ENCODE measurements at regions not wholly inside any gene's neighbourhood (a gene's known extent, or its start where the extent isn't known, plus 50 kb on each side); places are given as distances from the start of the nearest gene placed in this dataset.

DNA sequence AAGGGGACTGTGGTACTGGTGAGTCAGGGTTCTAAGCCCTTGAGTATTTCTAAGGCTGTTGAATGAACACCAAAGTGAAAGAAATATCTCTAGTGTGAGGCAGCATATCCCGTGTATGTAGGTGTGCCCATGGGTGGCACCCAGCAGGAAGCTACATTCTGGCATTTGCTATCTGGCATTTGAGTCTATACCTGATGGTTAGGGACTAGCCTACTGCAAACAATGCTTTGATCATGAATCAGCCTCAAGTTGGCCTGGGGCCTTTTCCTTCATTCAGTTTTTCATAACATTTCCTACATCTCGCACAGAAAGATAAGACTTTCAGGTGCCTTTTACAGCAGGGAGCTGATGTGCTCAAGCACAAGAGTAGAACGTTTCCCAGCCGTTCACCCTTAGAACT lies 85.7 kb upstream of the E2F7 start:
- DNase-seq: no peak
- H3K9me3 Mint-ChIP-seq: no peaks in the 10 kb centered on the region
- H3K27ac Mint-ChIP-seq: no peak overlapping the region
- H3K4me1 Mint-ChIP-seq (ENCODE audit: low read depth): no peaks in the 10 kb centered on the region
- no peak overlapping the region for H3K4me3 Mint-ChIP-seq
- no peaks in the 10 kb centered on the region for H3K36me3 Mint-ChIP-seq (ENCODE audit: low read depth)
- H3K27me3 Mint-ChIP-seq: no peaks in the 10 kb centered on the region

DNA sequence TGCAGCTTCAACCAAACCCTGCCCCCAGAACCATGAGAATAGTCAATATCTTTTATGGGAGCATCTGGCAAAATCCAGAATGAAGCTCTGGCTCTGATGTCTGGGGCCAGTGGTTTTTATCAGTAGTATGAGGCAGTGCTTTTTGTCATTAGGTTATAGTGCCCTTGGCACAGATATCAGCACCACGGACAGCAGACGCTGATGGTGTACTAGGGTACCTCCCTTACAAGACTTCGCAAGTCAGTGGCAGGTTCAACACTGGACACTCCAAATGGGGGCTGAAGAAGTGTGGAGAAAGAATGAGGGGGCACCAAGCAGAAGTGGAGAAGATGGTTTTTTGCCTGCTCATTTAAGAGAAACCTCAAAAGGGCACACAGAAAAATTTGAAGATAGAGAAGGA lies 68.2 kb upstream of the E2F7 start:
- DNase-seq: no peak
- no peak overlapping the region for H3K4me3 Mint-ChIP-seq

DNA sequence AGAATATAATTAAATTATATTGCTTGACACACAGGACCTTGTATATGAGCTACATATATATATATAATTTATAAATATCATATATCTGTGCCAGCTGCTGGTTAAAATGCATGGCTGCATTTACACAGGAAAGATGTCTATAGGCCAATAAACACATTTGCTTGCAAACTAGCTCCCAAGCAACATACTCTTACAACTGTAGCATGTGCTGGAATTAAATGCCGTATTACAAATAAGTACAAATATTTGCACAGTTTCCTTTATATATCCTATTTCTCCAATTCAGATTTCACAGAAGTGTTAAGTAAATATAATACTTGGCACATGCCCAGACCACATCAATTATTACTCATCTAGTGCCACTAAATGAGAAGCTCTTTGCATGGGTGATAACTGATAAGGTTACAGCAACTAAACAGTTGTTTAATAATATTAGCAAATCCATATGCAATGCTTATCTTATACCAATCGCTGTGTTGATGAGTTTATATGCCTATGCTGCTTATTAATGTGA lies 66.7 kb upstream of the E2F7 start:
- Mint-ChIP-seq H3K9me3 (no peaks in the 10 kb centered on the region), H3K4me1 (ENCODE audit: low read depth) (no peaks in the 10 kb centered on the region), H3K36me3 (ENCODE audit: low read depth) (no peaks in the 10 kb centered on the region), H3K4me3 (no peak overlapping the region), H3K27ac (no peak overlapping the region), H3K27me3 (no peaks in the 10 kb centered on the region)
- no peak for DNase-seq

More for the DNA sequence above, 68.2 kb upstream of the E2F7 start:
- H3K4me1 Mint-ChIP-seq (ENCODE audit: low read depth): no peaks in the 10 kb centered on the region
- H3K9me3 Mint-ChIP-seq: no peaks in the 10 kb centered on the region
- H3K27me3 Mint-ChIP-seq: no peaks in the 10 kb centered on the region
- H3K36me3 Mint-ChIP-seq (ENCODE audit: low read depth): no peaks in the 10 kb centered on the region
- H3K27ac Mint-ChIP-seq: no peak overlapping the region

- H3K9me3 Mint-ChIP-seq: no peaks in the 10 kb centered on the region
- no peaks in the 10 kb centered on the region for H3K36me3 Mint-ChIP-seq (ENCODE audit: low read depth)
- no peak overlapping the region for H3K4me3 Mint-ChIP-seq
- no peaks in the 10 kb centered on the region for H3K4me1 Mint-ChIP-seq (ENCODE audit: low read depth)
- no peak for DNase-seq
- no peaks in the 10 kb centered on the region for H3K27me3 Mint-ChIP-seq
- H3K27ac Mint-ChIP-seq: no peak overlapping the region
Observed at GRCh38 chr12:77130193-77130592, 64.8 kb upstream of the E2F7 start.

GRCh38 chr12:77124767-77125166 lies 59.4 kb upstream of the E2F7 start:
- Mint-ChIP-seq H3K27me3 (peaks cover 8% of the 10 kb centered on the region), H3K36me3 (ENCODE audit: low read depth) (no peaks in the 10 kb centered on the region), H3K9me3 (no peaks in the 10 kb centered on the region), H3K27ac (no peak overlapping the region), H3K4me1 (ENCODE audit: low read depth) (no peaks in the 10 kb centered on the region), H3K4me3 (no peak overlapping the region)
- no peak for DNase-seq

DNA sequence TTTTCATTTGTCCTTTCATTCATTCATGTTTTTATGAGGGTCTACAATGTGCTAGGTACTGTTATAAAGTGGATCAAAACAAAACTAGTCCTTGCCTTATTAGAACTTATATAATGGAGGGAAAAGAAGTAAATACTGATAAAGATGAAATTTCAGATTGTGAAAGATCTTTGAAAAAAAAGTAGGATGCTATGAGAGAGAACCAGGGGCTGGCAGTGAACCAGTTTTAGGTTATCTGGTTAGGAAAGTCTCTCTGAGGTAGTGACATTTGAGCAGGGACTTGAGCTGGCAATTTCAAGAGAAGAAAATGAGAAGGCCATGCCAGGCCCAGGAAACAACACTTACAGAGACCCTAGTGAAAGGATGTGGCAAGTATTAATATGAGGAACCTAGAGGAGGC lies 57.3 kb upstream of the E2F7 start:
- no peaks in the 10 kb centered on the region for H3K36me3 Mint-ChIP-seq (ENCODE audit: low read depth)
- H3K9me3 Mint-ChIP-seq: no peaks in the 10 kb centered on the region
- H3K4me3 Mint-ChIP-seq: no peak overlapping the region
- DNase-seq: no peak
- H3K27me3 Mint-ChIP-seq: peaks cover 8% of the 10 kb centered on the region
- H3K27ac Mint-ChIP-seq: no peak overlapping the region
- H3K4me1 Mint-ChIP-seq (ENCODE audit: low read depth): no peaks in the 10 kb centered on the region

GRCh38 chr12:77122236-77122635 lies 56.9 kb upstream of the E2F7 start:
- H3K9me3 Mint-ChIP-seq: no peaks in the 10 kb centered on the region
- H3K4me1 Mint-ChIP-seq (ENCODE audit: low read depth): no peaks in the 10 kb centered on the region
- no peak for DNase-seq
- H3K27ac Mint-ChIP-seq: no peak overlapping the region
- H3K4me3 Mint-ChIP-seq: no peak overlapping the region
- no peaks in the 10 kb centered on the region for H3K36me3 Mint-ChIP-seq (ENCODE audit: low read depth)
- H3K27me3 Mint-ChIP-seq: peaks cover 8% of the 10 kb centered on the region

- H3K4me3 Mint-ChIP-seq: no peak overlapping the region
- no peaks in the 10 kb centered on the region for H3K4me1 Mint-ChIP-seq (ENCODE audit: low read depth)
- H3K9me3 Mint-ChIP-seq: no peaks in the 10 kb centered on the region
- H3K27me3 Mint-ChIP-seq: peaks cover 8% of the 10 kb centered on the region
- DNase-seq: no peak
- H3K27ac Mint-ChIP-seq: no peak overlapping the region
- no peaks in the 10 kb centered on the region for H3K36me3 Mint-ChIP-seq (ENCODE audit: low read depth)
Observed at GRCh38 chr12:77120156-77121085, 55.1 kb upstream of the E2F7 start.

- no peak overlapping the region for H3K4me3 Mint-ChIP-seq
- H3K36me3 Mint-ChIP-seq (ENCODE audit: low read depth): no peaks in the 10 kb centered on the region
- no peaks in the 10 kb centered on the region for H3K4me1 Mint-ChIP-seq (ENCODE audit: low read depth)
- DNase-seq: no peak
- peaks cover 8% of the 10 kb centered on the region for H3K27me3 Mint-ChIP-seq
- no peak overlapping the region for H3K27ac Mint-ChIP-seq
- no peaks in the 10 kb centered on the region for H3K9me3 Mint-ChIP-seq
Observed at GRCh38 chr12:77118696-77119095, 53.3 kb upstream of the E2F7 start.

DNA sequence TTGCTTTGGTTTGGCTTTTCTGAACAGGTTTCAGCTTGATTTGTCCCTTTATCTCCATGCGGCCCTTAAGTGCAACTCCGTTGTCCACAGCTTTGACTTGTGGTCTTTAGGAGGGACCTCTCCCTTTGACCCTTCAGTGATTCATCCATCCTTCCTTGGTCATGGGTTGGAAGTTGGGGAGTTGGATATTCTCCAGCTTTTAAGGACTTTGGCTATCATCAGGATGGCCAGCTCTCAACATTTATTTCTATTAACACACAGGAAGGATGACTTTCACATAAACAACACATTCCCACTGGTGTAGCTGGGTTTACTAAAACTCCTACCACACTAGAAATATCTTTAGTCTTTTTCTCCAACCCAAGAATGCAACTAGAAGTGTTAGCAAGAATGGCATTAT lies 50.9 kb upstream of the E2F7 start:
- no peaks in the 10 kb centered on the region for H3K27me3 Mint-ChIP-seq
- DNase-seq: no peak
- H3K4me3 Mint-ChIP-seq: no peak overlapping the region
- H3K27ac Mint-ChIP-seq: no peak overlapping the region
- H3K4me1 Mint-ChIP-seq (ENCODE audit: low read depth): no peaks in the 10 kb centered on the region
- H3K9me3 Mint-ChIP-seq: peaks cover under 1% of the 10 kb centered on the region
- H3K36me3 Mint-ChIP-seq (ENCODE audit: low read depth): no peaks in the 10 kb centered on the region

DNA sequence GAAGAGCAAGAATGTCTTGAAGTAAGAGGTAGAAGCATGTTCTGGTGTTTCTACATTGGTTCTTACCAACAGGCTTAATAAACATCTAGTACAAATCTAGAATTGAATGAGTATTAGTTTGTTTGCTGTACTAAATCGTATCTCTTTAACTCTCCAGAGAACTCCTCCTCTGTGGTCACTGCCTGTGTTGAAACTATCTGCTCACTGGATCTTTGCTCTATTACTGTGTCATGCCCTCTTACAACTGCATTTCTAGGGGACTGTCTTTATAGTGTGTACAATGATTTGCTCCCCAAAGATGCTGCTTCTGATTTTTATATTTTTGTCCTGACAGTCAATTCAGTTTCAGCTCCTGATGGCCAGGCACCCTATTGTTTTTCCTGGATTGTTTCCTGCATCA lies 50.1 kb upstream of the E2F7 start:
- Mint-ChIP-seq H3K4me1 (ENCODE audit: low read depth) (no peaks in the 10 kb centered on the region), H3K9me3 (peaks cover 7% of the 10 kb centered on the region)

More for the DNA sequence above, 50.1 kb upstream of the E2F7 start:
- Mint-ChIP-seq H3K36me3 (ENCODE audit: low read depth) (no peaks in the 10 kb centered on the region), H3K27me3 (no peaks in the 10 kb centered on the region), H3K4me3 (no peak overlapping the region), H3K27ac (no peak overlapping the region)
- no peak for DNase-seq

Data from activated T-cell treated with anti-CD3 and anti-CD28 coated beads, Interleukin-2, amount 50 U/mL, for 24 hours (primary cell).